ENCODE measurements at regions not wholly inside any gene's neighbourhood (a gene's known extent, or its start where the extent isn't known, plus 50 kb on each side); places are given as distances from the start of the nearest gene placed in this dataset.

DNA sequence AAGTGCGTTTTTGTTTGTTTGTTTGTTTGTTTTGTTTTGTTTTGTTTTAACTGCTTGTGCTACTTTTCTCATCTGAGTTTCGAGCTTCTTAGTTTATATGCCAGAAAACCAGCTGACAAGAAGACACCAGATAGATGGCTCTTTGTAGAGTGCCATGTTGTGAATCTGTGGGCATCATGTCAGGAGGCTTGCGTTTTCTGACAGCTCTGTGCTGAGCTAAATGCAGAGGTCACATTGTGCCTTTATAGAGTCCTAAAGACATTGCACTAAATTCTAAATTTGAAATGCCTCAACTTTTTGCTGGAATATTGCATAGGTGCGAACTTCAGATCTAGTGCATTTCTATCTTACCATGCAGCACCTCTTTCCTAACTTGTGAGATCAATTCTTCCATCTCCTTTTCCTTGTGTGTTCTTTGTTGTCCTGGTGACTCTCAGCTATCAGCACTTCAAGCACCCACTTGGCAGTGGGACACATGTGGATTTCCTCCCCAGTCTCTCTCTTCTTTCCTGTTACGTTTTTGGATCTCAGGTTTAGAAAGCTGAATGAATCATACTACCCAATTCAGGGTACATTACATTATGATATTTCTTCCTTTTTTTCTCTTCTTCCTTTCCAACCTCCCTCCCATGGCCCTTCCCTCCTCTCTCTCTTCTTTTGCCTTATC is 379.0 kb upstream of the RPS23 start:
- TF ChIP-seq, protein P1, sequence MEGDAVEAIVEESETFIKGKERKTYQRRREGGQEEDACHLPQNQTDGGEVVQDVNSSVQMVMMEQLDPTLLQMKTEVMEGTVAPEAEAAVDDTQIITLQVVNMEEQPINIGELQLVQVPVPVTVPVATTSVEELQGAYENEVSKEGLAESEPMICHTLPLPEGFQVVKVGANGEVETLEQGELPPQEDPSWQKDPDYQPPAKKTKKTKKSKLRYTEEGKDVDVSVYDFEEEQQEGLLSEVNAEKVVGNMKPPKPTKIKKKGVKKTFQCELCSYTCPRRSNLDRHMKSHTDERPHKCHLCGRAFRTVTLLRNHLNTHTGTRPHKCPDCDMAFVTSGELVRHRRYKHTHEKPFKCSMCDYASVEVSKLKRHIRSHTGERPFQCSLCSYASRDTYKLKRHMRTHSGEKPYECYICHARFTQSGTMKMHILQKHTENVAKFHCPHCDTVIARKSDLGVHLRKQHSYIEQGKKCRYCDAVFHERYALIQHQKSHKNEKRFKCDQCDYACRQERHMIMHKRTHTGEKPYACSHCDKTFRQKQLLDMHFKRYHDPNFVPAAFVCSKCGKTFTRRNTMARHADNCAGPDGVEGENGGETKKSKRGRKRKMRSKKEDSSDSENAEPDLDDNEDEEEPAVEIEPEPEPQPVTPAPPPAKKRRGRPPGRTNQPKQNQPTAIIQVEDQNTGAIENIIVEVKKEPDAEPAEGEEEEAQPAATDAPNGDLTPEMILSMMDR (IDR thresholded peaks at IDR 0.05; ENCODE audit: low read depth, low read length): no peak
- TF ChIP-seq EZH2phosphoT487 (IDR thresholded peaks at IDR 0.05; ENCODE audit: low read depth): no peak
